Choroid plexus epithelial cell (primary cell): ENCODE measurements at regions not wholly inside any gene's neighbourhood (a gene's known extent, or its start where the extent isn't known, plus 50 kb on each side); places are given as distances from the start of the nearest gene placed in this dataset.
"Not testable (repeated sequence)": the region's sequence is repeated elsewhere in the genome, so short reads cannot be mapped to it uniquely, and the experiment has no call there.

Source experiments
- DNase-seq: peaks from one replicate; pipeline ENCODE4 v3.0.0-alpha.2; 2010; ENCODE audit warnings: low read depth
- H3K4me3 ChIP-seq: 2 replicates; pipeline ENCODE4 v1.5.1; 2011; ENCODE audit warnings: low read depth, mild to moderate bottlenecking, control low read depth, low read length, moderate library complexity
- TF ChIP-seq, protein P1 (sequence below): conservative IDR thresholded peaks from 2 replicates; pipeline ENCODE4 v1.5.1; 2011; ENCODE audit warnings: low read depth, mild to moderate bottlenecking, control low read depth, inconsistent platforms, low read length, moderate library complexity

GRCh38 chrX:96483647-96484160 lies 200.9 kb upstream of the DIAPH2 start:
- TF ChIP-seq, protein P1, sequence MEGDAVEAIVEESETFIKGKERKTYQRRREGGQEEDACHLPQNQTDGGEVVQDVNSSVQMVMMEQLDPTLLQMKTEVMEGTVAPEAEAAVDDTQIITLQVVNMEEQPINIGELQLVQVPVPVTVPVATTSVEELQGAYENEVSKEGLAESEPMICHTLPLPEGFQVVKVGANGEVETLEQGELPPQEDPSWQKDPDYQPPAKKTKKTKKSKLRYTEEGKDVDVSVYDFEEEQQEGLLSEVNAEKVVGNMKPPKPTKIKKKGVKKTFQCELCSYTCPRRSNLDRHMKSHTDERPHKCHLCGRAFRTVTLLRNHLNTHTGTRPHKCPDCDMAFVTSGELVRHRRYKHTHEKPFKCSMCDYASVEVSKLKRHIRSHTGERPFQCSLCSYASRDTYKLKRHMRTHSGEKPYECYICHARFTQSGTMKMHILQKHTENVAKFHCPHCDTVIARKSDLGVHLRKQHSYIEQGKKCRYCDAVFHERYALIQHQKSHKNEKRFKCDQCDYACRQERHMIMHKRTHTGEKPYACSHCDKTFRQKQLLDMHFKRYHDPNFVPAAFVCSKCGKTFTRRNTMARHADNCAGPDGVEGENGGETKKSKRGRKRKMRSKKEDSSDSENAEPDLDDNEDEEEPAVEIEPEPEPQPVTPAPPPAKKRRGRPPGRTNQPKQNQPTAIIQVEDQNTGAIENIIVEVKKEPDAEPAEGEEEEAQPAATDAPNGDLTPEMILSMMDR = no peak
- no peak overlapping the region for H3K4me3 ChIP-seq
- no peak for DNase-seq

- not testable (repeated sequence) for DNase-seq, H3K4me3 ChIP-seq
Observed at GRCh38 chrX:96486687-96487086, 198.0 kb upstream of the DIAPH2 start.

- DNase-seq = no peak
- no peak overlapping the region for H3K4me3 ChIP-seq
- TF ChIP-seq, protein P1 = no peak
Observed at GRCh38 chrX:96502507-96502906, 182.1 kb upstream of the DIAPH2 start.

DNA sequence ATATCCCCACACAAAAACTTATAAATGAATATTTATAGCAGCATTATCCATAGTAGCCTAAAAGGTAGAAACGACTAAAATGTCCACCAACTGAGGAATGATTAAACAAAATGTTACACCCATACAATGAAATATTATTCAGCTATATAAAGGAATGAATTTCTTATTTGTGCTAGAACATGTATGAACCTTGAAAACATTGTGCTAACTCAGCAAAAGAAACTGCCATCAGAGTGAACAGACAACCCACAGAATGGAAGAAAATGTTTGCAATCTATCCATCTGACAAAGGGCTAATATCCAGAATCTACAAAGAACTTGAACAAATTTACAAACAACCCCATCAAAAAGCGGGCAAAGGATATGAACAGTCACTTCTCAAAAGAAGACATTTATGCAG lies 155.3 kb upstream of the DIAPH2 start:
- not testable (repeated sequence) for H3K4me3 ChIP-seq, DNase-seq

DNA sequence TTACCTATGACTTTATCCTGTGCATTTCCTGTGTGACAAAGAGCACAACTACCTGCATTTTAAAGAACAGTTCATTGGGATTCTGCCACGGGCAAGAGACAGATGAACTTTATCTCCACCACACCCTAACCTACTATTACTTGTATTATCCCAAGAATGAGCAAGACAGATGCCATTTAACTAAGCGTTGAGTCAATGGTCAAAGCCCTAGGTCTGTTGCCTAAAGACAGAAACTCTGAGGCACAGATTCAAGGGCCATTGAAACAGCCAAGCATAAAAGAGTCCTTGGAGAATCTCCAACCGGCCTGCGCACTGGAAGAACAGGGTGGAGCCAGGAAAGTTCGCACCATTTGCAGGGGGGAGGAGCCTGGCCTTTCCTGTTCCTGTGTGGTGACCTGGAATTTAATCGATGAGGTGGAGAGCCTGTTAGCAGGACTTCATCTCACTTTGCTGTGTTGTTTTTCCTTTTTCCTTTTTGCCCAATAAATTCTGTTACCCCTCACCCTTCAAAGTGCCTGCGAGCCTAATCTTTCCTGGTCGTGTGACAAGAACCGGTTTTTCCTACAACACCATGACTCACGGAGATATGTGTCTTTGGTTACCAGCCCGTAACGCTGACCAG lies 146.4 kb upstream of the DIAPH2 start:
- TF ChIP-seq, protein P1 = no peak
- DNase-seq = no peak
- H3K4me3 ChIP-seq = no peak overlapping the region

- DNase-seq = no peak
- TF ChIP-seq, protein P1 = no peak
- H3K4me3 ChIP-seq = no peak overlapping the region
Observed at GRCh38 chrX:96540111-96540631, 144.5 kb upstream of the DIAPH2 start.

- TF ChIP-seq, protein P1 = peak; percentile 25
- not testable (repeated sequence) for H3K4me3 ChIP-seq, DNase-seq
Observed at GRCh38 chrX:96546281-96546680, 138.4 kb upstream of the DIAPH2 start.

GRCh38 chrX:96551322-96551872 lies 133.2 kb upstream of the DIAPH2 start:
- TF ChIP-seq, protein P1 = no peak
- no peak overlapping the region for H3K4me3 ChIP-seq
- no peak for DNase-seq
